GM21515 (cell line): ENCODE measurements at regions not wholly inside any gene's neighbourhood (a gene's known extent, or its start where the extent isn't known, plus 50 kb on each side); places are given as distances from the start of the nearest gene placed in this dataset.
A peak's percentile ranks its signal among the peaks of the same experiment; 100 is the strongest.

Source experiments
- ATAC-seq: cut with Tn5 transposase; IDR thresholded peaks from one replicate; pipeline ENCODE4 v1.9.1; 2021; ENCODE audit not compliant: unreplicated experiment

- ATAC-seq: no peak
Observed at GRCh38 chr1:193566735-193567134, 380.3 kb upstream of the B3GALT2 start.

GRCh38 chr1:193565971-193566577 lies 379.7 kb upstream of the B3GALT2 start:
- no peak for ATAC-seq

GRCh38 chr1:193562121-193562520 lies 375.7 kb upstream of the B3GALT2 start:
- no peak for ATAC-seq

- ATAC-seq: no peak
Observed at GRCh38 chr1:193558491-193559028, 372.1 kb upstream of the B3GALT2 start.

DNA sequence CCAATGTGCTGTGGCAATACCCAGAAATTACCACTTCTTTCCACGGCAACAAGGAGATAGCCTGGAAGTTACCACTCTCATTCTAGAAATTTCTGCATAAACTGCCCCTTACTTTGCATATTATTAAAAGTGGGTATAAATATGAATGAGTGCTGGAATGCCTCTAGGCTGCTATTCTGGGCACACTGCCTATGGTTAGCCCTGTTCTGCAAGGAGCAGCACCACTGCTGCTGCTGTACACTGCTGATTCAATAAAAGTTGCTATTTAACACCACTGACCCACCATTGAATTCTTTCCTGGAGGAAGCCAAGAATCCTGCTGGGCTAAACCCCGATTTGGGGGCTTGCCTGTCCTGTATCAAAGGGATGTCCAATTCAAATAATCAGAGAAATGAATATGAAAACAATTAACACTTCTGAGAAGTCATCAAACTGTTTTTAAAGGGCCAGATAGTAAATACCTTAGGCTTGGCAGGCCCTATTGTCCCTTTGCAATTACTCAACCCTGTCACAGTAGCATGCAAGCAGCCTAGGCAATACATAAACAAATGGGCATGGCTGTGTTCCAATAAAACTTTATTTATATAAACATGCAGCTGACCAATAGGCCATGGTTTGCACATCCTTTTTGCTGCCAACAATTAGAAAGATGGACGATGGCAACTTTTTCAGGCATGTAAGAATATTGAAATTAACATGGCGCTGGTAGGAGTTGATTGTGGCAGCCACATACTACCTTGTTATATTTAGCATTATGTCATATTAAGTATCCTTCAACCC lies 369.4 kb upstream of the B3GALT2 start:
- no peak for ATAC-seq

DNA sequence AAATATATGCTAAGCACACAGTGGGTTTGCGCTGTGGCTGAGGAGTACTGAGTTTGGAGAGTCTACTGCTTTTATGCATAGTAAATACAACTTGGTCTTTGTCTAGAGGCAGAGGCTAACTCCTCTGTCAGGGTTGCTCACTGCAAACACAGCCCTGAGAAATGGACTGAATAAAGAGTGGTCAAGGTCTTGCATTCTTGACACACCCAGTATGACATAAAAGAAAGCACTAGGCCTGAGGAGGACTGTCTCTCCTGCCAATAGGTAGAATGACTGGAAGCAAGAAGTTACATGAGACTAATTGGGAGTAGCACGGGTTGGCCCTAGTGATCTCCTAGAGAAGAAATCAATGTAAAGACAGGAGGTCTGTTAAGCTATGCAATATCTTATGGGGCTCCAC lies 367.2 kb upstream of the B3GALT2 start:
- ATAC-seq: no peak

DNA sequence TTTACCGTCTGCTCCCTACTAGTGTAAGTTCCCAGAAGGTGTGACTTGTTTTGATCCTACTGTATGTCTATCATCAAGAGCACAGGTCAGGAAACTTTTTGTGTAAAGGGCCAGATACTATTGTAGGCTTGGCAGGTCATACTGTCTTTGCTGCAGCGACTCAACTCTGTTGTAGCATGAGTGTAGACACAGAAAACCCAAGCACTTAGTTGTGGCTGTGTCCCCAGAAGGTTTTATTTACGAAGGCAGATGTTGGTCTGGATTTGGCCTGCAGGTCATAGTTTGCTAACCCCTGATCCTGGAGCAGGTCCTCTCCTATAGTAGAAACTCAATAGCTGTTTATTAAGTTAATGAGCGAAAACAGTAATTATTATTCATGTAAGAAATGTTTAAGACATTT lies 365.9 kb upstream of the B3GALT2 start:
- ATAC-seq: no peak

- ATAC-seq: no peak
Observed at GRCh38 chr1:193549081-193549480, 362.7 kb upstream of the B3GALT2 start.

DNA sequence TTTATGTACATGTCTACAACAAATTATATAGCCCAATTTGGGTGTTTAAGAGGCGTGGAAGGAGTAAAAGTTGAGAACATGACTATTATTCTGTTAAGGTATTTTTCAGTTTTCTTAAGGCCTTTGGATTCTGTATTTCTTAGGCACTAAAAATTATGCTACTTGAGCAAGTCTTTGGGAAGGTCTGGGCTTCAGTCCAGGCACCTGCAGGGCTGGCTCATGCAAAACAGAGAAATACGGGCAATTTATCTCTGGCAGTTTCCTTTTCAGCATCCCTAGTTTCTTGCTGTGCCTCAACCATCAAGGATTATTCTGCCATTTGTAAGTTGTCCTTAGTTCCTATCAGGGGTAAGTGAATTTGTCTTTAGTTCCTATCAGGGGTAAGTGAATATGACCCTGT lies 358.8 kb upstream of the B3GALT2 start:
- no peak for ATAC-seq

GRCh38 chr1:193543259-193543658 lies 356.8 kb upstream of the B3GALT2 start:
- no peak for ATAC-seq

DNA sequence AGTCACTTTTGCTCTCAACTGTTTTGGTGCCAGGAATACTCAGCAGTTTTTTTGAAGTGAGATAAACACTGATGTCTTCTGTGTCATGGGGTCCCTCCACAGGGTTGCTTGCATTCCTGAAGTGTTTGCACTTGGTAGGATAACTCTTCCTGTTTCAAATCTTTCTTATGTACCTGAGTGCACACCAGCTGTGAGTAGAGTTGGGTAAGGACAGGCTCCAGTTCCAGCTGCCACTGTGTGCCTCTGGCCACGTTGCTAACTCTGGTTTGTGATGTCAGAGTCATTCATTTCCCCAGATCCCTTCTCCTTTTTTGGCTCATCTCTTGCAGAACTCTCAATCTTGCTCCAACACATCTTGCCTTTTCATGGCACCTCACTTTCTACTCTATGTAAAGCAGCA lies 356.3 kb upstream of the B3GALT2 start:
- no peak for ATAC-seq

DNA sequence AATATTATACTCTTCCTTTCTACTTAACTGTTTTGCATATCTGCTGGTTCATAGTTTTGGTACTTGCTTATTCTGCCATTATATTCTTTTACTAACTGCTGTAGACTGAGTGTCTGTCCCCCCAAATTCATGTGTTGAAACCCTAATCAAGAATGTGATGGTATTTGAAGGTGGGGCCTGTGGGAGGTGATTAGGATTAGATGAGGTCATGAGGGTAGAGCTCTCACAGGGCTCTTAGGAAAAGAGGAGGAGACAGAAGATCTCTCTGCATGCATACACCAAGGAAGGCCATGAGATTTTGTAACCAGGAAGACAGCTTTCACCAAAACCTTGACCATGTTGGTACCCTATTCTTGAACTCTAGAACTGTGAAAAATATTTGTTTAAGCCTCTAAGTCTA lies 354.1 kb upstream of the B3GALT2 start:
- peak; percentile 4 for ATAC-seq

GRCh38 chr1:193539731-193540459 lies 353.5 kb upstream of the B3GALT2 start:
- ATAC-seq: peak; percentile 53

- no peak for ATAC-seq
Observed at GRCh38 chr1:193538680-193539079, 352.3 kb upstream of the B3GALT2 start.

GRCh38 chr1:193538003-193538354 lies 351.6 kb upstream of the B3GALT2 start:
- ATAC-seq: peak; percentile 3

- peak; percentile 92 for ATAC-seq
Observed at GRCh38 chr1:193537266-193538002, 351.0 kb upstream of the B3GALT2 start.

GRCh38 chr1:193533853-193534252 lies 347.4 kb upstream of the B3GALT2 start:
- no peak for ATAC-seq

GRCh38 chr1:193525917-193526710 lies 339.7 kb upstream of the B3GALT2 start:
- ATAC-seq: no peak

DNA sequence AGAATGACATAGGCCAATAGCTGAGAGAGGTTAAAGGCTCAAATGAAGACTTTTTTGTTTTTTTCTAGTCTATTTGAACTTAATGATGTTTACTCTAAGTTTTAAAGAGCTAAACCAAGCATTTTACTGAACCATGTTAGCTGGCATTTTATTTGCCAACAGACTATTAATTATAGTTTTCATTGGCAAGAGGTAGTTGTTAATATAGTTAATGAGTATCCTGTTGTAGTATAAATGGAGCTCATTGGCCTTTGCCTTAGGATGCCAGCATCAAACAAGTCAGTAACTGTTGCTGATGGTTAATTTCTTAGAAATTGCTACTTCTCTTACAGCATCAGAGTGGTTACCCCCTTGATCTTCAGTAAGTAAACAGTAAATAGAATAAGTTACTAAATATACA lies 339.0 kb upstream of the B3GALT2 start:
- ATAC-seq: no peak

- ATAC-seq: no peak
Observed at GRCh38 chr1:193524616-193525015, 338.2 kb upstream of the B3GALT2 start.
